H9 (cell line): ENCODE measurements at regions not wholly inside any gene's neighbourhood (a gene's known extent, or its start where the extent isn't known, plus 50 kb on each side); places are given as distances from the start of the nearest gene placed in this dataset.

ENCODE experiments used
- DNase-seq: peaks from one replicate; pipeline ENCODE4 v3.0.0-alpha.2; 2017
- H2AFZ ChIP-seq: one replicate; pipeline ENCODE4 v1.6.1; 2013; ENCODE audit warnings: mild to moderate bottlenecking, low read length, control low read depth, moderate library complexity
- H2AK5ac ChIP-seq: 2 replicates; pipeline ENCODE4 v1.6.1; 2013; ENCODE audit warnings: low read length, control low read depth, mixed read lengths; ENCODE audit not compliant: insufficient read length
- H2BK120ac ChIP-seq: one replicate; pipeline ENCODE4 v1.6.1; 2013; ENCODE audit warnings: low read depth, mild to moderate bottlenecking, low read length, control low read depth, inconsistent platforms; ENCODE audit not compliant: poor library complexity, severe bottlenecking
- H2BK12ac ChIP-seq: 2 replicates; pipeline ENCODE4 v1.6.1; 2013; ENCODE audit warnings: low read length, control low read depth, mixed read lengths, low read depth; ENCODE audit not compliant: insufficient read length
- H2BK15ac ChIP-seq: 2 replicates; pipeline ENCODE4 v1.6.1; 2013; ENCODE audit warnings: low read depth, low read length, control low read depth
- H2BK20ac ChIP-seq: one replicate; pipeline ENCODE4 v1.6.1; 2013; ENCODE audit warnings: low read depth, mild to moderate bottlenecking, low read length, control low read depth, inconsistent platforms; ENCODE audit not compliant: poor library complexity, severe bottlenecking
- H2BK5ac ChIP-seq: 2 replicates; pipeline ENCODE4 v1.6.1; 2013; ENCODE audit warnings: low read length, control low read depth, mixed read lengths; ENCODE audit not compliant: insufficient read length
- H3K14ac ChIP-seq: 2 replicates; pipeline ENCODE4 v1.6.1; 2013; ENCODE audit warnings: low read length, control low read depth; ENCODE audit not compliant: insufficient read depth
- H3K18ac ChIP-seq: 2 replicates; pipeline ENCODE4 v1.6.1; 2013; ENCODE audit warnings: low read depth, mild to moderate bottlenecking, mixed read lengths, low read length, control low read depth; ENCODE audit not compliant: insufficient read length
- H3K23ac ChIP-seq: 2 replicates; pipeline ENCODE4 v1.6.1; 2013; ENCODE audit warnings: low read length, control low read depth, mixed read lengths, low read depth; ENCODE audit not compliant: insufficient read length
- H3K23me2 ChIP-seq: 2 replicates; pipeline ENCODE4 v1.6.1; 2013; ENCODE audit warnings: low read depth, mild to moderate bottlenecking, mixed read lengths, low read length, control low read depth; ENCODE audit not compliant: insufficient read length, poor library complexity, severe bottlenecking
- H3K27ac ChIP-seq: 2 replicates; pipeline ENCODE4 v1.5.1; 2013; ENCODE audit warnings: low read length, control low read depth, mixed read lengths, low read depth; ENCODE audit not compliant: insufficient read length
- H3K27me3 ChIP-seq: 2 replicates; pipeline ENCODE4 v1.6.1; 2013; ENCODE audit warnings: low read length, control low read depth, inconsistent platforms; ENCODE audit not compliant: insufficient read depth
- H3K4ac ChIP-seq: 2 replicates; pipeline ENCODE4 v1.6.1; 2013; ENCODE audit warnings: low read depth, mild to moderate bottlenecking, control low read depth, inconsistent platforms, low read length, moderate library complexity
- H3K4me1 ChIP-seq: 2 replicates; pipeline ENCODE4 v1.6.1; 2013; ENCODE audit warnings: low read length, control low read depth, inconsistent platforms; ENCODE audit not compliant: insufficient read depth
- H3K4me2 ChIP-seq: 2 replicates; pipeline ENCODE4 v1.6.1; 2013; ENCODE audit warnings: low read length, control low read depth, mixed read lengths; ENCODE audit not compliant: insufficient read length, insufficient read depth
- H3K56ac ChIP-seq: 2 replicates; pipeline ENCODE4 v1.6.1; 2013; ENCODE audit warnings: low read depth, mild to moderate bottlenecking, mixed read lengths, low read length, control low read depth; ENCODE audit not compliant: insufficient read length
- H3K79me1 ChIP-seq: 2 replicates; pipeline ENCODE4 v1.6.1; 2013; ENCODE audit warnings: low read depth, mild to moderate bottlenecking, moderate library complexity, low read length, control low read depth, inconsistent platforms; ENCODE audit not compliant: insufficient read depth, poor library complexity, severe bottlenecking
- H3K79me2 ChIP-seq: 2 replicates; pipeline ENCODE4 v1.6.1; 2013; ENCODE audit warnings: low read length, control low read depth, inconsistent platforms; ENCODE audit not compliant: insufficient read depth
- H3K9ac ChIP-seq: 2 replicates; pipeline ENCODE4 v1.6.1; 2013; ENCODE audit warnings: low read length, control low read depth, mixed read lengths; ENCODE audit not compliant: insufficient read length; ENCODE audit errors: extremely low read depth
- H3K9me3 ChIP-seq: one replicate; pipeline ENCODE4 v1.6.1; 2013; ENCODE audit warnings: low read depth, low read length, inconsistent platforms; ENCODE audit not compliant: control insufficient read depth
- H3T11ph ChIP-seq: one replicate; pipeline ENCODE4 v1.6.1; 2013; ENCODE audit warnings: mild to moderate bottlenecking, low read length, control low read depth, inconsistent platforms
- H4K20me1 ChIP-seq: one replicate; pipeline ENCODE4 v1.6.1; 2013; ENCODE audit not compliant: control insufficient read depth, insufficient read length, insufficient read depth
- H4K5ac ChIP-seq: 2 replicates; pipeline ENCODE4 v1.6.1; 2013; ENCODE audit warnings: low read depth, mild to moderate bottlenecking, mixed read lengths, low read length, control low read depth; ENCODE audit not compliant: insufficient read length
- H4K8ac ChIP-seq: replicated peaks from 2 replicates; pipeline ENCODE4 v1.6.1; 2013; ENCODE audit warnings: low read length, control low read depth, mixed read lengths, low read depth; ENCODE audit not compliant: insufficient read length
- H4K91ac ChIP-seq: 2 replicates; pipeline ENCODE4 v1.6.1; 2013; ENCODE audit warnings: low read depth, mild to moderate bottlenecking, moderate library complexity, mixed read lengths, low read length, control low read depth; ENCODE audit not compliant: insufficient read length
- H3K27ac Mint-ChIP-seq, 3 experiments: 2 replicates in 2 of 3; 3 replicates in 1 of 3; pipeline ENCODE4 v1.8.0; 2020 to 2021; ENCODE audit warnings: mixed read lengths in 3 of 3, mild to moderate bottlenecking in 1 of 3, moderate library complexity in 1 of 3
- H3K27me3 Mint-ChIP-seq: 2 replicates; pipeline ENCODE4 v1.8.0; 2021; ENCODE audit warnings: low read depth, mild to moderate bottlenecking, moderate library complexity, mixed read lengths
- H3K36me3 Mint-ChIP-seq, 3 experiments: 2 replicates in 2 of 3; 3 replicates in 1 of 3; pipeline ENCODE4 v1.8.0; 2020 to 2021; ENCODE audit warnings: low read depth in 3 of 3, mixed read lengths in 3 of 3; ENCODE audit not compliant: insufficient read depth in 1 of 3
- H3K4me1 Mint-ChIP-seq, 2 experiments: 2 replicates each; pipeline ENCODE4 v1.8.0; 2020; ENCODE audit warnings: mixed read lengths in 2 of 2
- H3K4me3 Mint-ChIP-seq, 2 experiments: 2 replicates in 1 of 2; 3 replicates in 1 of 2; pipeline ENCODE4 v1.8.0; 2020 to 2021; ENCODE audit warnings: mild to moderate bottlenecking in 2 of 2, mixed read lengths in 2 of 2, moderate library complexity in 1 of 2
- H3K9me3 Mint-ChIP-seq, 2 experiments: 2 replicates in 1 of 2; 3 replicates in 1 of 2; pipeline ENCODE4 v1.8.0; 2020; ENCODE audit warnings: mild to moderate bottlenecking in 2 of 2, mixed read lengths in 2 of 2, moderate library complexity in 1 of 2
- WGBS: extraction: QIAGEN DNeasy Blood & Tissue Kit; methylation state at CpG from one replicate; pipeline ENCODE4 v1.1.7; 2013; ENCODE audit warnings: missing lambda C conversion rate, low lambda C conversion rate, mixed read lengths; ENCODE audit not compliant: insufficient read length; ENCODE audit errors: extremely low coverage; 5-methylcytosine and 5-hydroxymethylcytosine counted together
- TF ChIP-seq, protein P1 (sequence below): fragments of 200-600 bp; sonication (generic); conservative IDR thresholded peaks from 3 replicates; pipeline ENCODE4 v1.8.0; 2021; ENCODE audit warnings: antibody characterized with exemption, mild to moderate bottlenecking

DNA sequence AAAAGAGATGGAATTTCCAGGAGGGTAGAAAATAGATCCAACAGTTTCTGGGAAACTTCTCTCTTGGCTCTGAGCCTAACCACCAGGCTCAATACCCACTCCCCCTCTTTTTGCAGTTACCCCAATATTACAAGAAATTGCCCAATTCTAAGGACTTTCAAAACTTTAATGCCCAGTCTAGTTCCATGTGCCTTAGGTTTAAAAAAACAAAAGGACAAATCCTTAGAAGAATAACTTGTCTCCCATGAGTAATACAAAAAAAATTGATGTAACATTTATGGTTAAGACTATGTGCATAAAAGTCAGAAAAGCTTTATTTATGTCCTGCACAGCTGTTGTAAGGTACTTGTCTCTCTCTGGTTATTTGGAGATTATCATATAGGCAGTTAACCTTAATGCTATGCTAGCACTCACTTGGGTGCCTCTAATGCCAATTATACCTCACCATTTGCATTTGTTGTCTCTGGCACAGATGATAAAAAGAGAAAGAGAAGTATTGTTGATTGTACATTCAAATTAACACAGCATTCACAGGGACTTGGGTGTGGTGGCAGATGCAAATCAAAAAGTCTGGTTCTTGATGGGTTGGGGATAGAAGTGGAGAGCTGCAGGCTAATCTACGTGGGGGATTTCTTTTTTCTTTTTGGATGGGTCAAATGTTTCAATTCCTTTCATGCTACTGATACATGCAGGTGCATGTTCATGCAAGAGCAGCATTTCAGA is 159.4 kb downstream of the PIK3R1 start:
- H2BK15ac ChIP-seq: no peak overlapping the region
- H3K4ac ChIP-seq: no peak overlapping the region
- no peak overlapping the region for H3K4me2 ChIP-seq
- WGBS: no CpG with 5 or more reads among the region's 1 CpG
- no peak overlapping the region for H2BK12ac ChIP-seq
- no peak overlapping the region for H2BK120ac ChIP-seq
- no peak overlapping the region for H2BK5ac ChIP-seq
- no peaks in the 10 kb centered on the region for H3K4me1 ChIP-seq
- H3K56ac ChIP-seq: no peak overlapping the region
- no peak overlapping the region for H3K18ac ChIP-seq
- H3K4me3 Mint-ChIP-seq: no peak overlapping the region
- no peak for DNase-seq
- no peak overlapping the region for H4K91ac ChIP-seq
- H3K23me2 ChIP-seq: no peaks in the 10 kb centered on the region
- no peaks in the 10 kb centered on the region for H4K20me1 ChIP-seq
- no peak overlapping the region for H4K8ac ChIP-seq
- no peak overlapping the region for H2BK20ac ChIP-seq
- peaks cover 0 to 10% (median 0%) of the 10 kb centered on the region in 3 experiments; a peak in 3 of 7 replicates for H3K36me3 Mint-ChIP-seq
- H4K5ac ChIP-seq: no peak overlapping the region
- peaks cover 5% of the 10 kb centered on the region in 2 experiments; a peak in 3 of 5 replicates for H3K9me3 Mint-ChIP-seq
- H3K27me3 ChIP-seq: no peaks in the 10 kb centered on the region
- no peak overlapping the region for H3K23ac ChIP-seq
- H3K79me2 ChIP-seq: no peaks in the 10 kb centered on the region
- no peak overlapping the region for H3K27ac ChIP-seq
- no peak overlapping the region for H2AK5ac ChIP-seq
- no peaks in the 10 kb centered on the region for H3K27me3 Mint-ChIP-seq
- no peak overlapping the region for H3K27ac Mint-ChIP-seq
- TF ChIP-seq, protein P1, sequence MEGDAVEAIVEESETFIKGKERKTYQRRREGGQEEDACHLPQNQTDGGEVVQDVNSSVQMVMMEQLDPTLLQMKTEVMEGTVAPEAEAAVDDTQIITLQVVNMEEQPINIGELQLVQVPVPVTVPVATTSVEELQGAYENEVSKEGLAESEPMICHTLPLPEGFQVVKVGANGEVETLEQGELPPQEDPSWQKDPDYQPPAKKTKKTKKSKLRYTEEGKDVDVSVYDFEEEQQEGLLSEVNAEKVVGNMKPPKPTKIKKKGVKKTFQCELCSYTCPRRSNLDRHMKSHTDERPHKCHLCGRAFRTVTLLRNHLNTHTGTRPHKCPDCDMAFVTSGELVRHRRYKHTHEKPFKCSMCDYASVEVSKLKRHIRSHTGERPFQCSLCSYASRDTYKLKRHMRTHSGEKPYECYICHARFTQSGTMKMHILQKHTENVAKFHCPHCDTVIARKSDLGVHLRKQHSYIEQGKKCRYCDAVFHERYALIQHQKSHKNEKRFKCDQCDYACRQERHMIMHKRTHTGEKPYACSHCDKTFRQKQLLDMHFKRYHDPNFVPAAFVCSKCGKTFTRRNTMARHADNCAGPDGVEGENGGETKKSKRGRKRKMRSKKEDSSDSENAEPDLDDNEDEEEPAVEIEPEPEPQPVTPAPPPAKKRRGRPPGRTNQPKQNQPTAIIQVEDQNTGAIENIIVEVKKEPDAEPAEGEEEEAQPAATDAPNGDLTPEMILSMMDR: no peak
- no peak overlapping the region for H3K14ac ChIP-seq
- H3K9me3 ChIP-seq: no peaks in the 10 kb centered on the region
- peaks cover 15% of the 10 kb centered on the region in 2 experiments for H3K4me1 Mint-ChIP-seq
- H3T11ph ChIP-seq: no peak overlapping the region
- no peak overlapping the region for H3K9ac ChIP-seq
- H3K79me1 ChIP-seq: no peaks in the 10 kb centered on the region
- H2AFZ ChIP-seq: no peak overlapping the region
